ENCODE measurements at regions not wholly inside any gene's neighbourhood (a gene's known extent, or its start where the extent isn't known, plus 50 kb on each side); places are given as distances from the start of the nearest gene placed in this dataset.

DNA sequence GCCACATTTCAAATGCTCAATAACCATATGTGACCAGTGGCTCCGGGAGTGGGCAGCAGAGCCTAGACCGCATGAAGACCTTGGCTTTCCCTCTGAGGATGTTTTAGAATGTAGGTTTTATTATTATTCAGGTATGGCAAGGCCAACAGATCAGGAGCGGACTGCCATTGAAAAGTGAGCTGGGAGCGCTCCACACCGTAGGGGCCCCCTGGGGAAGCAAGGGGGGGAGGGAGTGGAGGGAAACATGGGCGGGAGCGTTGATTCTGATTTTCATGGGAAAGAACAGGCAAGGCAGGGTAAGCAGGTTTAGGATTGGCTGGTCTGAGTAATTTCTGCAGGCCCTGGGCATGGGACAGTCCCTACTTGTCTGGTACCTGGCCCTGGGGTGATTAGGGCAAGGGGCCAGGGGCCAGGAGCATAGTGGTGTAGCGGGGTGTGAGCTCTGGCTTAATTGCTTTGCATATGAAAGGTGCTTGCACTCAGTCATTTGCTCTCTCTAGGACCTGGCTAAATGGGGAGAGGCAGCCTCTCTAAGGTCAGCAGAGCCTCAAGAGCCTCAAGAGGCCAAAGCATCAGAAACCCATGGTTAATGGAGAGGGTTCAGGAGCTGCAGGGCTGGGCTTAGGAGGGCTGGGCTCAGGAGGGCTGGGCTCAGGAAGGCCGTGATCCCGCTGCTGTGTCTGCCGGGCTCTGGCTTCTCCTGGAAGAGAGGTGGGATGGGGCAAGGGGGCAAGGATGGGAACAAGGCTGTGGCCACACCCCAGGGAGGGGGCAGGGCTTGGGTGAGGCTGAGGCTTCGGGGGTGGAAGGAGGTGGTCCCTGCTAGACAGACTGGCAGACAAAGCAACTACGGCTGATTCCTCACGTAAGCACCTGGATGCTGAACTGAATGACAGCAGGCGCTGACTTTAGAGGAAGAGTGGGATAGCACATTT lies 82.0 kb upstream of the WASF3 start:
- no peak for TF ChIP-seq ZFX (IDR thresholded peaks at IDR 0.05; ENCODE audit: borderline replicate concordance)
- TF ChIP-seq, protein P1, sequence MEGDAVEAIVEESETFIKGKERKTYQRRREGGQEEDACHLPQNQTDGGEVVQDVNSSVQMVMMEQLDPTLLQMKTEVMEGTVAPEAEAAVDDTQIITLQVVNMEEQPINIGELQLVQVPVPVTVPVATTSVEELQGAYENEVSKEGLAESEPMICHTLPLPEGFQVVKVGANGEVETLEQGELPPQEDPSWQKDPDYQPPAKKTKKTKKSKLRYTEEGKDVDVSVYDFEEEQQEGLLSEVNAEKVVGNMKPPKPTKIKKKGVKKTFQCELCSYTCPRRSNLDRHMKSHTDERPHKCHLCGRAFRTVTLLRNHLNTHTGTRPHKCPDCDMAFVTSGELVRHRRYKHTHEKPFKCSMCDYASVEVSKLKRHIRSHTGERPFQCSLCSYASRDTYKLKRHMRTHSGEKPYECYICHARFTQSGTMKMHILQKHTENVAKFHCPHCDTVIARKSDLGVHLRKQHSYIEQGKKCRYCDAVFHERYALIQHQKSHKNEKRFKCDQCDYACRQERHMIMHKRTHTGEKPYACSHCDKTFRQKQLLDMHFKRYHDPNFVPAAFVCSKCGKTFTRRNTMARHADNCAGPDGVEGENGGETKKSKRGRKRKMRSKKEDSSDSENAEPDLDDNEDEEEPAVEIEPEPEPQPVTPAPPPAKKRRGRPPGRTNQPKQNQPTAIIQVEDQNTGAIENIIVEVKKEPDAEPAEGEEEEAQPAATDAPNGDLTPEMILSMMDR (IDR thresholded peaks at IDR 0.05): no peak
- no peak overlapping the region for H3K27ac ChIP-seq

DNA sequence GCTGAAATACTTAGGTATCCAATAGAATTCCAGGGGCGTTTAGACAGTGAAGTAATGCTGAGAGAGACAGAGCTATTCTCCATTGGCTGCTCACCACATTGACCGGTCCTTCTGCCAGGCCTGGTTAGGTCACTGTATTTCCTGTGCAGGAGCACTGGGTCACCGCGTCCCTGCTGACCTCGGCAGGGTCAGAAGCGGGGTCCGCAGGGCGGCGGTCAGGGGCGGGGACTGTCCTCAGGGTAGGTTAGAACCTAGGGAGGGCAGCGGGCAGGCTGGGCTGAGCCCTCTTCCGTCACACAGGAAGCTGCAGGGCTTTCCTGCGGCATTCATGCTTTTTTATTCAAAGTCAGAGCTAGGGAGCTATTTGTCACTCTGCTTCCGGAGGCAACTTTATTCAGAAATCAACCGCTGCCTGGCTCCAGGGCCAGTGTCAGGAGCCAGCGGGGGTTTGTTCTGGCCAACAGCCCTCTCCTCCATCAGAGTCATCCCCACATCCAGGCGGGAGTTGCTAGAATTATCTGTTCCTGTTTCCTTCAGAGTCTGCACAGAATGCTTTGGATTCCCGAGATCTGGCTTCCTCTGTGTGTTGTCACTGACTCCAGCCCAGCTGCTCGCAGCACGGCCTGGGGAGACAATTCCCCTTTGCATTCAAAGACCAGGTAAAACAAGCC lies 81.2 kb upstream of the WASF3 start:
- no peak overlapping the region for H3K27ac ChIP-seq
- no peak for TF ChIP-seq ZFX (IDR thresholded peaks at IDR 0.05; ENCODE audit: borderline replicate concordance)
- TF ChIP-seq, protein P1 (IDR thresholded peaks at IDR 0.05): no peak

DNA sequence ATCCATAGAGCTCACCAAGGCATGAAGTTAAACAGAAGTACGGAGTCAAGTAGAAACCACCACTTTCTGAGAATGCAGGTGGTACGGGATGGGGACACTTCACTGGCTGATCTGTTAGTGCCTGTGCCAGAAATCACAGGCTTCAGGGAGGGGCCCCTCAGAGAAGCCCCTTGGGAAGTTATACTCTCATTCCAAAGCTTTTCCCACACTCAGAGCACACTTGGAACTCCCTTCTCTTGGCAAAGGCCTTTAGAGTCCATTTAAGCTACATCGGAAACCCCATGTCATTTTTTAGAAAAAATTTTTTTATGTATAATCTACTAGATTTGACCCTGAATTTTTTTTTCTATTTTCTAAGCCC lies 80.7 kb upstream of the WASF3 start:
- TF ChIP-seq, protein P1 (IDR thresholded peaks at IDR 0.05): no peak
- no peak for TF ChIP-seq ZFX (IDR thresholded peaks at IDR 0.05; ENCODE audit: borderline replicate concordance)
- H3K27ac ChIP-seq: no peak overlapping the region

DNA sequence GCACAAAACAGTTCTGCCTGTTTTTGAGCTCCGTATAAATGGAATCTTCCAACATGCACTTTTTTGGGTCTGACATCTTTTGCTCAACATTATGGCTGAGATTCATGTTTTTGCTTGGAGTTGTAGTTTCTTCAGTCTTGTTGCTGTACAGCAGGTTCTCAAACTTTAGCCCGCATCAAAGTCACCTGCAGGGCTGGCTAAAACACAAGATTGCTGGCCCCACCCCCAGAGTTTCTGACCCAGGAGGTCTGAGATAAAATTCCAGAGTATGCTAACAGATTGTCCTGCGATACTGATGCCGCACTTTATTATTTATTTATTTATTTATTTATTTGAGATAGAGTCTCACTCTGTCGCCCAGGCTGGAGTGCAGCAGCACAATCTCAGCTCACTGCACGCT lies 79.8 kb upstream of the WASF3 start:
- no peak overlapping the region for H3K27ac ChIP-seq
- TF ChIP-seq ZFX (IDR thresholded peaks at IDR 0.05; ENCODE audit: borderline replicate concordance): no peak
- TF ChIP-seq, protein P1 (IDR thresholded peaks at IDR 0.05): no peak

DNA sequence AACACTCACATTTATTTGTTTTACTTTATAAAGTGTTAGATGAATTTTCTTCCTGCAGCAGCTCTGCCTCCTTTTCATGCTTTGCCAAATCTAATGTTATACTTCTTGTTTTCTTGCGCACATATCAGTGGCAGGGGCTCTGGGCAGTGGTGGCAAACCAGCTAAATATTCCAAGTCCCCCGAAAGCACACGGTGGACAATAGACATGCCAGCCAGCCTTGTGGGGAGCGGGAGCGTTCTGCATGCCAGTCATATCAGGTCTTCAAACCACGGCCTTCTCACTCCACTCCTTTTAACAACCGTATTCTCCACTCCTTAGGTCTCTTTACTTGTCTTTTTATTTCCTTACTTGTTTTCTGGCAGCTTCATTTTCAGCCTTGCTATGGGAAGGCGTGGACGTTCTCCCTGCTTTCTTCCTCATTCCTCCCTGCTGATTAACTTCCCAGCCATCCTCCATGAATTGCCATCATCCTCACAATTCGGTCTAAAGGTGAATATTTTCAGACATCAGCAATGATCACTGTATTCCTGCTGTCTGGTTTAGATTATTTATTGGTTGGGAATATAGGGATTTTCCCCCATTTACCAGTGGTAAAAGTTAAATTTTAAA lies 77.1 kb upstream of the WASF3 start:
- H3K27ac ChIP-seq: no peak overlapping the region
- no peak for TF ChIP-seq ZFX (IDR thresholded peaks at IDR 0.05; ENCODE audit: borderline replicate concordance)
- TF ChIP-seq, protein P1 (IDR thresholded peaks at IDR 0.05): no peak

DNA sequence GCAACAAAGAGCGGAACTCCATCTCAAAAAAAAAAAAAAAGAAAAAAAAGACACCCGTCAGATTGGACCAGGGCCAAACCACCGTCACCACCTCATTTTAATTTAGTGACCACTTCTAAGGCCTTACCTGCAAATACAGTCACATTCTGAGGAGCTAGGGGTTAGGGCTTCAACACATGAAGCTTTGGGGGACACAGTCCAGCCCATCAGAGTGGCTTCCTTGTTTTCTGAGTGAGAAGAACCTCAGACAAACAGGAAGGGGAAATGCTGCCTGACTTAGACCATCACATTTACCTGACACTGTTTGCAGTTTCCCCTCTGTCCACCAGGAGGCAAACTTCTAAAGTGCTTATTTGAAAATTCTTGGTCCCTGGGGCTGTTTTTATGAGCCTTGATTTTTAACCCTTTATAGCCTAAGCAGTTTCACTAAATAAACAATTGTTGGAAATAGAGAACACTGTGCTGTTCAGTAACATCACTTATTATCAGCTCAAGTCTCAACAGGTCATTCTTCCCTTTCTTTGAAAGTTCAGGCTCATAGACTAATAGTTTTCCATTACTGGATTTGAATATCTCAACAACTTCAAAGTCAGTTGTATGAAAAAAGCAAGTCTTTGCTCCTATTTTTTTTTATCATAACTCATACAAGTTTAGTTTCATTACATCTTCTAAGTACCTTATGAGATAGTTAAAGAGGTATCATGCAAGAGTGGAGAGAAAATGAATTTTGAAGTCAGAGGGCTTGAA lies 74.9 kb upstream of the WASF3 start:
- H3K27ac ChIP-seq: no peak overlapping the region
- TF ChIP-seq ZFX (IDR thresholded peaks at IDR 0.05; ENCODE audit: borderline replicate concordance): no peak
- TF ChIP-seq, protein P1 (IDR thresholded peaks at IDR 0.05): peak; percentile 91

Data from 22Rv1 (cell line).